ENCODE measurements at regions not wholly inside any gene's neighbourhood (a gene's known extent, or its start where the extent isn't known, plus 50 kb on each side); places are given as distances from the start of the nearest gene placed in this dataset.

DNA sequence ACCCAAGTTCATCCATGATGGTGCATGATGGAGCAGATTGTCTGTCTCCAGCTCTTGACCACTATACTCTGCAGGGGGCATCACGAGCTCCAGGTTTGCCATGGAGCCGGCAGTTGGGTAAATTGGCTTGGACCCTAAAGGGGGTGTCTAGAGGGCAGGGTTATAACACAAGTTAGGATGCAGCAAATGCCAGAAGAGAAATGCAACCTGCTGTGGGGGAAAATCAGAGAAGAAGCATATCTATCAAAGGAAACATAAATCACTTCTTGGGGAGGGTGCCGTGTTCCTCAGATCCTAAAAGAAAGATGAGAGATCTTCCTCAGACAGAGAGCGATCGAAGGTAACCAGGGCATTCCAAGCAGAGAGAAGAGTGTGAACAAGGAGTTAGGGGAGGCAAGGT, 334.9 kb downstream of the C12orf75 start:
- TF ChIP-seq, protein P1, sequence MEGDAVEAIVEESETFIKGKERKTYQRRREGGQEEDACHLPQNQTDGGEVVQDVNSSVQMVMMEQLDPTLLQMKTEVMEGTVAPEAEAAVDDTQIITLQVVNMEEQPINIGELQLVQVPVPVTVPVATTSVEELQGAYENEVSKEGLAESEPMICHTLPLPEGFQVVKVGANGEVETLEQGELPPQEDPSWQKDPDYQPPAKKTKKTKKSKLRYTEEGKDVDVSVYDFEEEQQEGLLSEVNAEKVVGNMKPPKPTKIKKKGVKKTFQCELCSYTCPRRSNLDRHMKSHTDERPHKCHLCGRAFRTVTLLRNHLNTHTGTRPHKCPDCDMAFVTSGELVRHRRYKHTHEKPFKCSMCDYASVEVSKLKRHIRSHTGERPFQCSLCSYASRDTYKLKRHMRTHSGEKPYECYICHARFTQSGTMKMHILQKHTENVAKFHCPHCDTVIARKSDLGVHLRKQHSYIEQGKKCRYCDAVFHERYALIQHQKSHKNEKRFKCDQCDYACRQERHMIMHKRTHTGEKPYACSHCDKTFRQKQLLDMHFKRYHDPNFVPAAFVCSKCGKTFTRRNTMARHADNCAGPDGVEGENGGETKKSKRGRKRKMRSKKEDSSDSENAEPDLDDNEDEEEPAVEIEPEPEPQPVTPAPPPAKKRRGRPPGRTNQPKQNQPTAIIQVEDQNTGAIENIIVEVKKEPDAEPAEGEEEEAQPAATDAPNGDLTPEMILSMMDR (IDR thresholded peaks at IDR 0.05; ENCODE audit: borderline replicate concordance, insufficient read depth, low read depth, low read length) = no peak
- no peak overlapping the region for H3K4me3 ChIP-seq (ENCODE audit: low read depth, low read length)

DNA sequence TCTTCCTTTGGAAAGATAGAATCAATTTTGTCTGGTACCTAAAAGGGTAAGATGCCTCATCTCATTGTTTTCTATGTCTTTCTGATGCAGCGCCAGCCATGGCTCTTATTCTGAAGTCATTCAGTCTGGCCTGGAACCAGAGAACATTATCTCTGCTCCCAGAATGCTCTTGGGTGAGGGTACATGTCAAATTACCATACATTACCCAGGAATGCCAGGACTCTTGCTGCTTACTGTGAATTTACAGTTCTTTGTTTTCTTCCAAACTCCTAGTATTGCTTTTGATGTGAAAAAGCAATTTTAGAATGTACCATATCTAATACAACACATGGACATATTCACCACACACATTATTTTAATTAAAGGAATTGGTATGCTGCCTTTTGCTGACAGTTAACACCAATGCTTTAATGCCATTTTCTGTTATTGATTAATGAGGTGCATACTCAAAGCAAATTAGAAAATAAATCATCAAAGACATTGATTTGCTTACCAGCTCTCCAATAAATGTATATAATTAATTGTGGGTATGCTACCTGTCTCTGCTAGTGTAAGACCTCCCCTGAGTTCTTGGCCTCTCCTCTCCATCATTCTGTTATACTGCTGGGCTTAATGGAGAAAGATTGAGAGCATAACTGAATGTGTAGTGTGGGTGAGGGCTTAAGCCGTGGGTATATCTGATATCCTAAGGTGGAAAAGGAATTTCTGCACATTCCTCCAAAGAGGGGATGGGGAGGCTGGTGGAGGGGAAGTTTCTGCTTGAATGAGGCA, 337.7 kb downstream of the C12orf75 start:
- TF ChIP-seq, protein P1 (IDR thresholded peaks at IDR 0.05; ENCODE audit: borderline replicate concordance, insufficient read depth, low read depth, low read length) = no peak
- no peak overlapping the region for H3K4me3 ChIP-seq (ENCODE audit: low read depth, low read length)

DNA sequence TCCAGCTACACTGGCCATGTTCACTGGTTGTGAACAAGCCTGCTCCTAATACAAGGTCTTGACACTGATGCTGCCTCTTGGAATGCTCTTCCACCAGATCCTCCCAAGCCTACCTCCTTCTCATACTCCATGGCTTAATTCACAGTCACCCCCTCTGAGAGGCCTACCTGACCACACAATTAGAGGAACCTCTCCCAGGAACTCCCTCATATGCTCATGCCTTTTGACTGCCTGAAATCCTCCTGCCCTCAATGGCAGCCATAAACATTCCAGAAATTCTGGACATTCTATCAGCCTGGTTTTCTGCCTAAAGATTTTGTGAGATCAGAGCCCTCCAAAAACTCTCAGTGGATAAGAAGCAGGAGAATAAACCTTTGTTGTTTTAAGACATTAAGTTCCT, 340.2 kb downstream of the C12orf75 start:
- H3K4me3 ChIP-seq (ENCODE audit: low read depth, low read length) = no peak overlapping the region
- TF ChIP-seq, protein P1 (IDR thresholded peaks at IDR 0.05; ENCODE audit: borderline replicate concordance, insufficient read depth, low read depth, low read length) = no peak

DNA sequence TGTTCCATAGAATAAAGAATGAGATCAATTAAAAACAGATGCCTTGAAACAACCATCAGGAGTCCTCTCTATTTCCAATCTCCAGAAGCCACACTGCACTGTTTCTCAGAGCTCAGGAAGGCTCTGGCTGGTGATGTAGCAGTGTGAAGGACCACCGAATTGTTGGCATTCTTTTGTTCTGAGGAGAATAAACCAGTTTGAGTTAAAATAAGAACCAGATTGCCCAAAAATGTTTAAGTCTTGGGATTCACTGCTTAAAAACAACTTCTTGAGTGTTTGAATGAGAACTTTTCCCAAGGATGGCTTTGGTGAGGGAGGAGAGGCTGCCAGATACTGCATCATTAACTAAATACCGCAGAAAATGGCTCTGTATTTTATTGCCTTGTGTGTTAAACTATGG, 341.2 kb downstream of the C12orf75 start:
- TF ChIP-seq, protein P1 (IDR thresholded peaks at IDR 0.05; ENCODE audit: borderline replicate concordance, insufficient read depth, low read depth, low read length) = no peak
- no peak overlapping the region for H3K4me3 ChIP-seq (ENCODE audit: low read depth, low read length)

DNA sequence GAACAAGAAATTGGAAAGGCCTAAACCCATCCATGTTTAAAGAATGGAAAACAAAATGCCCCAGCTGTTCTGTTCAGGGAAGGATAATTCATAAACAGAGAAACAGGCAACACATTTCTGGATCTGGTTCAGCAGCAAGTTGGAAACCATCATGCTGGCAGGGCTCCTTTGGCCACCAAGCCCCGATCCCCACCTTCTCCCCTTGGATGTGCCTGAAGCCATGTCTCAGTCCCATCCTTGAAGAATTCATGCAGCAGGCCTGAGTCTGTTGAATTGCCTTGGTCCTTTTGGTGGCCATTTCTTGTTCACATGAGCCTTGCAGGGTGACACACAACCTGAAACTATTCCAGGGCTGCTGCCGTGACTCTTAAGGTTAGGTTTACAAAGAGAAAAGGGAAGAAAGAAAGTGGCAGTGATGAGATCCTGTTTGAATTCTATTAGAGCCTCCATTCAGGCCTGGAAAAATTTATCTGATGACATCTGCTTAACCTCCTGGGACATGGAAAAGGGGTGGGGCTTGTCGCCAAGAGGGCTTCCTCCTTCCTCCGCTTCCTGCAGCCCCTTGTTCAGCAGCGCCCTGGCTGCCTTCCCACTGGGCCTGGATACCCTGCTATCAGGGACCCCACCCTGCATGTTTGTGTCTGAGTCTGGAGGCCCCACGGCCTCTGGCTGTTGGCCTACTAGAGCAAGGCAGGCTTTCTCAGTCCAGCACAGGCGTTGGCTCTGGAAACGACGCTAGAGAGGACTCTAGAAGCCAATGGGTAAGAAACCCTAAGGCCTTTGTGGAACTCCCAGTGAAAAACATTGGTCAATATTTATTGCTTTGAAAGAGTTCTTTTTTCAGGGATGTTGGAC, 341.9 kb downstream of the C12orf75 start:
- TF ChIP-seq, protein P1 (IDR thresholded peaks at IDR 0.05; ENCODE audit: borderline replicate concordance, insufficient read depth, low read depth, low read length) = no peak

DNA sequence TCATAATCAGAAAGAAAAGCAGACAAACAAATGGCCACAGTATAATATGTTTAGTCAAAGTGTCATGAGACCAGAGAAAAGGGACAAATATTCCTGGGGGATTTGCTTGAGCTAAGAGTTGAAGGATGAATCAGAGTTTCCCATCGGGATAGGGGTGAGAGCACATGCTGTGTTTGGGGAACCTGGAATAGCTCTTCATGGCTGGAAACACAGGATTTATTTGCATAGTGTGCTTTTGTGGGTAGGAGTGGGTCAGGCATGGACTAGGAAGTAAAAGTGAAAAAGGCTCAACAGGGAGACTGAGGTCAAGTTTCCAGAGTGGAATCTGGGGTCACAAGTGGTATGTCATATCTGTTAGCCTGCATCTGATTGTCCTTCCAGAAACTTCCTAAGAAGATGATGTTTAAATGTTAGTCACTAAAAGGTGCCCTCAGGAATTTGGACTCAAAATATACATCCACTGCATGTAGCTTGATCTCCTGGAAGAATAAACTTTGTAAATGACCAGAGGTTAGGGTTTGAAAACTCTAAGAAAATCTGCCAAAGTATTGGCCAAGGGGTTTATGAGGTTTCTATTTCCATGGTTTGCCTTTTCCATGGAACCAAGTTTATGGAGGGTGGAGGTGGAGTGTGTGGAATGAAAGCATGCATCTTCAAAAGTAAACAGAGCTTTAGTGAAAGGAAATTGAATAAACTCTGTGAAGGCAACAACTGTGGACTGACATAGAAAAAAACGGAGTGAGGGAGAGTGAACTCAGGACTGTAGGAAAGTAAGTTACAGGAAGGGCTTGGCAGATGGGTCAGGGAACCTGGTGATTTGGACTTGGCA, 344.6 kb downstream of the C12orf75 start:
- H3K4me3 ChIP-seq (ENCODE audit: low read depth, low read length) = no peak overlapping the region
- TF ChIP-seq, protein P1 (IDR thresholded peaks at IDR 0.05; ENCODE audit: borderline replicate concordance, insufficient read depth, low read depth, low read length) = no peak

More for the DNA sequence above, 341.9 kb downstream of the C12orf75 start:
- no peak overlapping the region for H3K4me3 ChIP-seq (ENCODE audit: low read depth, low read length)
